ENCODE measurements at regions not wholly inside any gene's neighbourhood (a gene's known extent, or its start where the extent isn't known, plus 50 kb on each side); places are given as distances from the start of the nearest gene placed in this dataset.
"Not testable (repeated sequence)": the region's sequence is repeated elsewhere in the genome, so short reads cannot be mapped to it uniquely, and the experiment has no call there.

DNA sequence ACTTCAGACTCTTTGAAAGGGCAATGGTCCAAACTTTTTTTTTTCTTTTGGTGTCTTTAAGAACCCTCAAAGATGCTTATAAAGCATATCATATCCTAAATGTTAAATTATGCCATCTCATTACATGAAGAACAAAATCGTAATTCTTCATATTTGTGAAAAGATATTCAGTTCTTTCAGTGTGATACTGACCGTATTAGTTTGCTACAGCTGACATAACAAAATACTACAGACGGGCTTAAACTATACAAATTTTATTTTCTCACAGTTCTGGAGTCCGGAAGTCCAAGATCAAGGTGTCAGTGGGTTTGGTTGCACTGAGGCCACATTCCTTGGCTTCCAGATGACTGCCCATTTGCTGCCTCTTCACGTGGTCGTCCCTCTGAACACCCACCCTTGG is 1377.2 kb upstream of the ZEB2 start:
- DNase-seq (ENCODE audit: low read depth) = no peak
- TF ChIP-seq, protein P1, sequence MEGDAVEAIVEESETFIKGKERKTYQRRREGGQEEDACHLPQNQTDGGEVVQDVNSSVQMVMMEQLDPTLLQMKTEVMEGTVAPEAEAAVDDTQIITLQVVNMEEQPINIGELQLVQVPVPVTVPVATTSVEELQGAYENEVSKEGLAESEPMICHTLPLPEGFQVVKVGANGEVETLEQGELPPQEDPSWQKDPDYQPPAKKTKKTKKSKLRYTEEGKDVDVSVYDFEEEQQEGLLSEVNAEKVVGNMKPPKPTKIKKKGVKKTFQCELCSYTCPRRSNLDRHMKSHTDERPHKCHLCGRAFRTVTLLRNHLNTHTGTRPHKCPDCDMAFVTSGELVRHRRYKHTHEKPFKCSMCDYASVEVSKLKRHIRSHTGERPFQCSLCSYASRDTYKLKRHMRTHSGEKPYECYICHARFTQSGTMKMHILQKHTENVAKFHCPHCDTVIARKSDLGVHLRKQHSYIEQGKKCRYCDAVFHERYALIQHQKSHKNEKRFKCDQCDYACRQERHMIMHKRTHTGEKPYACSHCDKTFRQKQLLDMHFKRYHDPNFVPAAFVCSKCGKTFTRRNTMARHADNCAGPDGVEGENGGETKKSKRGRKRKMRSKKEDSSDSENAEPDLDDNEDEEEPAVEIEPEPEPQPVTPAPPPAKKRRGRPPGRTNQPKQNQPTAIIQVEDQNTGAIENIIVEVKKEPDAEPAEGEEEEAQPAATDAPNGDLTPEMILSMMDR (conservative IDR thresholded peaks at IDR 0.05; ENCODE audit: low read depth, low read length) = no peak
- H3K4me3 ChIP-seq (ENCODE audit: low read length) = no peak overlapping the region

DNA sequence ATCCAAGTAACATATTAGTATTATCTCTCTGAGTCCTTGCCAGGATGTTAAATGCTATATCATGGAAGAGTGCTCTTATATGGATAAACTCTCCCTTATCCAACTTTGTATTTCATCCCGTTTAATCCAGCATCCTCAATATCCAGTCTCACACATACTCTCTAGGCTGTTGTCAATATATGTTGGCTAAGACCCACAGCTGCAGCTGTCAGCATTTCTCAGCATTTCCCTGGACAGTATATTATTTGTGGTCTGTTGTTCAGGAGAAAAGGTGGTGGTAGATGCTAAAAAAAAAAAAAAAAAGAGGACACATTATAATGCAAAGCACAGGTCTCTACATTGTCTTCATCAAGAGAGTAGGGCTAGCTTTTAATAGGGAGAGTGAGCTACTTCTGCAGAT is 1368.0 kb upstream of the ZEB2 start:
- no peak for DNase-seq (ENCODE audit: low read depth)
- H3K4me3 ChIP-seq (ENCODE audit: low read length) = no peak overlapping the region
- TF ChIP-seq, protein P1 (conservative IDR thresholded peaks at IDR 0.05; ENCODE audit: low read depth, low read length) = no peak

DNA sequence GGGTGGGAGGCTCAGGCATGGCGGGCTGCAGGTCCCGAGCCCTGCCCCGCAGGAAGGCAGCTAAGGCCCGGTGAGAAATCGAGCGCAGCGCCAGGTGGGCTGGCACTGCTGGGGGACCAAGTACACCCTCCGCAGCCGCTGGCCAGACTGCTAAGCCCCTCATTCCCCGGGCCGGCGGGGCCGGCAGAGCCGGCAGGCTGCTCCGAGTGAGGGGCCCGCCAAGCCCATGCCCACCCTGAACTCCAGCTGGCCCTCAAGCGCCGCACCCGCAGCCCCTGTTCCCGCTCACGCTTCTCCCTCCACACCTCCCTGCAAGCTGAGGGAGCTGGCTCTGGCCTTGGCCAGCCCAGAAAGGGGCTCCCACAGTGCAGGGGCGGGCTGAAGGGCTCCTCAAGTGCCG is 1361.1 kb upstream of the ZEB2 start:
- not testable (repeated sequence) for H3K4me3 ChIP-seq (ENCODE audit: low read length); DNase-seq (ENCODE audit: low read depth)

DNA sequence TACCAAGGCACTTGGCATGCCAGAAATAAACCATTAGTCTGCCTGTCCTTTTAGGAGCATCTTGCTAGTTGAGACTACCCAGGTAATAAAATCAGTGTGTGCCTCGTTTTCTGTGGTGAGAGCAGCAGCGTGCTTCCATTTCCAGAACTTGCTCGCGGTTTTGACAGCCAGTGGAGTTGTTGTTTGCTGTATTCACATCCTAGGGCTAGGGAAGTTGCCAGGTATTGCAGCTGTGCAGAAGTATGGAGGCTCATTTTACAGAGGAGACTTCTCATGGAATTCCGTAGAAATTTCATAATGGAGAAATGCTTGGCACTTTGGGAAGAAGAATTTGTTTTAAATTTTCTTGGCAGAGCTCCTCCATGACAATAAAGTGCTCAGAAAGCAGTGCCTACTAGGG is 1355.1 kb upstream of the ZEB2 start:
- no peak overlapping the region for H3K4me3 ChIP-seq (ENCODE audit: low read length)
- DNase-seq (ENCODE audit: low read depth) = no peak
- TF ChIP-seq, protein P1 (conservative IDR thresholded peaks at IDR 0.05; ENCODE audit: low read depth, low read length) = no peak

DNA sequence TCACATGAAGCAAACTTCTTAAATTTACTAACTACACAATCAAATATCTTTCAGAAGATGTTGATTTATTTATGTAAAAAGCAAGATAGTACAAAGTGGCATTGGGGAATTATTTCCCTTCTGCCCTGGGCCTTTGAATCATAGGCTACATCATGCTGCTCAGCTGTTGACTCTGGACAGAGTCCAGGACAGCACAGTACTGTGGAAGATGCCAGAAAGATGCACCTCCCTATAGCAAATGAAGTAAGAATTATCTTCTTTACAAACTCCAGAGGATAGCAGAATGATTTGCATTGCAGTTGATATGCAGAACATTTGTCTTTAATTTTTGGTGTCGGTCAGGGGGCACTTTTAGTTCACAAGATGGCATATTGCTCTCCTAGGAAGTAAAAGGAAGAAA is 1354.5 kb upstream of the ZEB2 start:
- TF ChIP-seq, protein P1 (conservative IDR thresholded peaks at IDR 0.05; ENCODE audit: low read depth, low read length) = no peak
- no peak for DNase-seq (ENCODE audit: low read depth)

DNA sequence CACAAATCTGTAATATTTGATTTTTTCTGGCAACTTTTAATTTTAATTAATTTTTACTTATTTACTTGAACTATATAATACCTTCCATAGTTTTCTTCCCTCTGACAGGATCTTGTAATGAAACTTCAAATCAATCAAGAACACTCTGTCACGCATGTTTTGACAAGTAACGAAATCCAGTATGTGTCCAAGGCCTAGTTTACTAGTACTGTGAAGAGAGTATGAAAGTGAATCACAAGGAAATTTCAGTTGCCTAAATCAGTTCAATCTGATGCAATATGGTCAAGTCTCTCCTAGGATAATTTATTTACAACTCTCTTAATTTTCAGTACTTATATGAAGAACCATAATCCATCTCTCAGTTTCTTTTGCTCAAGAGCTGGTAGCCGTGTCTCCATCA is 1344.6 kb upstream of the ZEB2 start:
- TF ChIP-seq, protein P1 (conservative IDR thresholded peaks at IDR 0.05; ENCODE audit: low read depth, low read length) = no peak
- H3K4me3 ChIP-seq (ENCODE audit: low read length) = no peak overlapping the region
- no peak for DNase-seq (ENCODE audit: low read depth)

More for the DNA sequence above, 1354.5 kb upstream of the ZEB2 start:
- H3K4me3 ChIP-seq (ENCODE audit: low read length) = no peak overlapping the region

DNA sequence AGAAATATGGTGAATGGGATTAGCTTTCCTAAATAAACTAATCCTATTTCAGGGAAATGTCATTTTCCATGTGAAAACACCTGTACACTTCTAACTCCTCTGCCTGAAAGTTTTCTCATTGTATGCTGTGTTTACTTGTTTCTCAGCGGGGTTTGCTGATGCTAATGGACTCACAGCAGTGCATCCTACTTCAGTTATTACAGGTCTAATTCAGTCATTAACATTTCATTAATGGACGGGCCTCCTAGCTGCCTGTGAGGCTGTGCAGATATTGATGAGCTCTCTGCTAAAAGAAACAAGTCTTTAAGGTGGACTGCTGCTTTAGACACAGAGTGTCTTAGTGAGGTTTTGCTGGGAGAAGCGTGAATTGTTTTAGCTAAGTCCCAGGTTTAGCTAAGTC is 1342.0 kb upstream of the ZEB2 start:
- TF ChIP-seq, protein P1 (conservative IDR thresholded peaks at IDR 0.05; ENCODE audit: low read depth, low read length) = no peak
- no peak for DNase-seq (ENCODE audit: low read depth)
- no peak overlapping the region for H3K4me3 ChIP-seq (ENCODE audit: low read length)

DNA sequence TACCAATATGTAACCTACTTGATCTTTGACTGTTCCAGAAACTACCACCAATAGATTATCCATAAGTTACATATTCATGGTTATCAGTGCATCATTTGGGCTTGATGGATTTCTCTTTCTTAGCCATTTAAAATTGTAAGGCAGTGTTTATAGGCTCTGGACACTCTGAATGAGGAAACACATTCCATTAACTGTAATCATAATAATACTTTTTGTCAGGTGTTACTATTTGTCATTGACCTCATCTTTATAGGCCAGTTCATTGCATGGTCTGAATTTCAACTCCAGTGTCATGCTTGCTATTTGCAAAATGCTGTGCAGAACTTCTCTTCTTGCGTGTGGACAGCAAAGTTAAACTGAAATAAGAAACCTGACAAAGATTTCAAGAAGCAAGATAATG is 1340.2 kb upstream of the ZEB2 start:
- H3K4me3 ChIP-seq (ENCODE audit: low read length) = no peak overlapping the region
- DNase-seq (ENCODE audit: low read depth) = no peak
- TF ChIP-seq, protein P1 (conservative IDR thresholded peaks at IDR 0.05; ENCODE audit: low read depth, low read length) = no peak
